Liver (tissue), 7 donors: ENCODE measurements at regions not wholly inside any gene's neighbourhood (a gene's known extent, or its start where the extent isn't known, plus 50 kb on each side); places are given as distances from the start of the nearest gene placed in this dataset.

ENCODE experiments used
- DNase-seq: peaks from one replicate; pipeline ENCODE4 v3.0.0-alpha.2; 2017; ENCODE audit warnings: low spot score
- H3K27ac ChIP-seq, 2 donors: one replicate each; pipeline ENCODE4 v1.7.0; 2013; ENCODE audit warnings: inconsistent platforms in 2 of 2, low read length in 2 of 2, control low read depth in 1 of 2, low read depth in 1 of 2, mild to moderate bottlenecking in 1 of 2
- H3K27me3 ChIP-seq, 4 donors: one replicate each; pipeline versions ENCODE4 v1.6.1 to v1.7.0; 2013; ENCODE audit warnings: low read length in 3 of 4, inconsistent platforms in 1 of 4, mild to moderate bottlenecking in 1 of 4, moderate library complexity in 1 of 4; ENCODE audit not compliant: control insufficient read depth in 4 of 4, insufficient read depth in 4 of 4
- H3K36me3 ChIP-seq, 4 donors: one replicate each; pipeline versions ENCODE4 v1.6.1 to v1.7.0; 2013; ENCODE audit warnings: low read length in 3 of 4, mild to moderate bottlenecking in 3 of 4, low read depth in 1 of 4, moderate library complexity in 1 of 4; ENCODE audit not compliant: control insufficient read depth in 4 of 4, insufficient read depth in 3 of 4
- H3K4me1 ChIP-seq, 4 donors: one replicate each; pipeline versions ENCODE4 v1.6.1 to v1.7.0; 2013; ENCODE audit warnings: low read length in 3 of 4, mild to moderate bottlenecking in 3 of 4, moderate library complexity in 1 of 4; ENCODE audit not compliant: control insufficient read depth in 4 of 4, insufficient read depth in 4 of 4
- H3K4me3 ChIP-seq, 3 donors: one replicate each; pipeline versions ENCODE4 v1.6.1 to v1.7.0; 2013; ENCODE audit warnings: low read length in 3 of 3, control low read depth in 1 of 3, low read depth in 1 of 3, mild to moderate bottlenecking in 1 of 3
- H3K9ac ChIP-seq, 2 donors: one replicate each; pipeline ENCODE4 v1.7.0; 2013; ENCODE audit warnings: low read length in 2 of 2, mild to moderate bottlenecking in 2 of 2, moderate library complexity in 2 of 2, control low read depth in 1 of 2, low read depth in 1 of 2
- H3K9me3 ChIP-seq, 4 donors: one replicate each; pipeline versions ENCODE4 v1.6.1 to v1.7.0; 2013; ENCODE audit warnings: low read length in 3 of 4; ENCODE audit not compliant: control insufficient read depth in 4 of 4
- EGR1 ChIP-seq, 2 donors: IDR thresholded peaks; 2 replicates each; pipeline ENCODE4 v1.6.1; 2016 to 2018; ENCODE audit warnings: antibody characterized with exemption in 2 of 2, low read depth in 2 of 2
- FOXA1 ChIP-seq: IDR thresholded peaks from 2 replicates; pipeline ENCODE4 v1.6.1; 2016; ENCODE audit warnings: antibody characterized with exemption
- FOXA2 ChIP-seq: IDR thresholded peaks from 2 replicates; pipeline ENCODE4 v1.6.1; 2016; ENCODE audit warnings: antibody characterized with exemption
- GABPA ChIP-seq, 2 donors: IDR thresholded peaks in 1 of 2; conservative IDR thresholded peaks in 1 of 2; 2 replicates each; pipeline ENCODE4 v1.6.1; 2016; ENCODE audit warnings: antibody characterized with exemption in 2 of 2, mild to moderate bottlenecking in 1 of 2, moderate library complexity in 1 of 2
- HNF4A ChIP-seq, 2 donors: conservative IDR thresholded peaks; 2 replicates each; pipeline ENCODE4 v1.6.1; 2016; ENCODE audit warnings: antibody characterized with exemption in 2 of 2, mild to moderate bottlenecking in 2 of 2
- HNF4G ChIP-seq: IDR thresholded peaks from 2 replicates; pipeline ENCODE4 v1.6.1; 2016; ENCODE audit warnings: antibody characterized with exemption
- JUND ChIP-seq, 2 donors: IDR thresholded peaks; 2 replicates each; pipeline ENCODE4 v1.6.1; 2016; ENCODE audit warnings: antibody characterized with exemption in 2 of 2
- NR2F2 ChIP-seq: IDR thresholded peaks from 2 replicates; pipeline ENCODE4 v1.6.1; 2016; ENCODE audit warnings: antibody characterized with exemption
- RAD21 ChIP-seq, 2 donors: IDR thresholded peaks; 2 replicates each; pipeline ENCODE4 v1.6.1; 2016; ENCODE audit warnings: antibody characterized with exemption in 2 of 2, mild to moderate bottlenecking in 2 of 2
- RXRA ChIP-seq, 2 donors: IDR thresholded peaks; 2 replicates each; pipeline ENCODE4 v1.6.1; 2017 to 2018; ENCODE audit warnings: antibody characterized with exemption in 2 of 2, mild to moderate bottlenecking in 1 of 2
- SP1 ChIP-seq: IDR thresholded peaks from 2 replicates; pipeline ENCODE4 v1.6.1; 2018; ENCODE audit warnings: antibody characterized with exemption, mild to moderate bottlenecking
- TAF1 ChIP-seq: conservative IDR thresholded peaks from 2 replicates; pipeline ENCODE4 v1.6.1; 2016; ENCODE audit warnings: antibody characterized with exemption, mild to moderate bottlenecking
- WGBS: extraction: QIAGEN DNeasy Blood & Tissue Kit; methylation state at CpG from one replicate; pipeline ENCODE4 v1.1.7; 2013; 5-methylcytosine and 5-hydroxymethylcytosine counted together
- TF ChIP-seq, protein P1 (sequence below): IDR thresholded peaks from 2 replicates; pipeline ENCODE4 v1.6.1; 2016; ENCODE audit warnings: antibody characterized with exemption
- TF ChIP-seq, protein P2 (sequence below): IDR thresholded peaks from 2 replicates; pipeline ENCODE4 v1.6.1; 2016; ENCODE audit warnings: antibody characterized with exemption, mild to moderate bottlenecking
- TF ChIP-seq, protein P3 (sequence below): IDR thresholded peaks from 2 replicates; pipeline ENCODE4 v1.6.1; 2016; ENCODE audit warnings: antibody characterized with exemption
- TF ChIP-seq, protein P4 (sequence below): IDR thresholded peaks from 2 replicates; pipeline ENCODE4 v1.6.1; 2016; ENCODE audit warnings: antibody characterized with exemption
- donor health status: healthy.
- donor health status: healthy.
- donor health status: healthy.
- donor health status: healthy.

DNA sequence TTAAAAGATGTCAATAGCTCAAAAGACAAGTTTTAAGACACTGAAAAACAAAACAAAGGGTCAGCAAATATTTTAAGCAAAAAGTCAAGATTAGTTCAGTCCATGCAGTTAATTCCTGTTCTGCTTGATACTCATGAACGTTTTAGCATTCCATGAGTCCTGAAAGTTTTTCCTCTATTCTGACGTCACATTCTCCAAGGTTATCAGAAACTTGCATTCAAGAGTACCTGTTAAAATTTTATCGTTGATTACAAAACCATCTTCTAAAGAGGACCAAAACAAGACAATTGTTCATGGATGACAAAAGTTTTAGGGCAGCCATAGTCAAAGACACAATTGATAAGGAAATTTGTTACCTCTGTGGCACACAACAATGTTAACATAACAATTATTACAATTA lies 52.5 kb upstream of the VOPP1 start:
- Histone ChIP-seq H3K9me3 (no peaks in the 10 kb centered on the region), H3K27ac (no peak overlapping the region), H3K27me3 (peaks cover 0 to 2% (median 1%) of the 10 kb centered on the region in 4 donors), H3K9ac (no peak overlapping the region), H3K4me3 (no peak overlapping the region), H3K36me3 (no peaks in the 10 kb centered on the region), H3K4me1 (no peaks in the 10 kb centered on the region)
- 71% methylated on average over 3 of the region's 3 CpGs for WGBS
- TF ChIP-seq RAD21 (IDR thresholded peaks at IDR 0.05) (no peak), EGR1 (IDR thresholded peaks at IDR 0.05; ENCODE audit: low read depth in 2 of 2) (no peak), JUND (IDR thresholded peaks at IDR 0.05) (no peak), FOXA1 (no peak), NR2F2 (no peak), SP1 (no peak)
- TF ChIP-seq, protein P1, sequence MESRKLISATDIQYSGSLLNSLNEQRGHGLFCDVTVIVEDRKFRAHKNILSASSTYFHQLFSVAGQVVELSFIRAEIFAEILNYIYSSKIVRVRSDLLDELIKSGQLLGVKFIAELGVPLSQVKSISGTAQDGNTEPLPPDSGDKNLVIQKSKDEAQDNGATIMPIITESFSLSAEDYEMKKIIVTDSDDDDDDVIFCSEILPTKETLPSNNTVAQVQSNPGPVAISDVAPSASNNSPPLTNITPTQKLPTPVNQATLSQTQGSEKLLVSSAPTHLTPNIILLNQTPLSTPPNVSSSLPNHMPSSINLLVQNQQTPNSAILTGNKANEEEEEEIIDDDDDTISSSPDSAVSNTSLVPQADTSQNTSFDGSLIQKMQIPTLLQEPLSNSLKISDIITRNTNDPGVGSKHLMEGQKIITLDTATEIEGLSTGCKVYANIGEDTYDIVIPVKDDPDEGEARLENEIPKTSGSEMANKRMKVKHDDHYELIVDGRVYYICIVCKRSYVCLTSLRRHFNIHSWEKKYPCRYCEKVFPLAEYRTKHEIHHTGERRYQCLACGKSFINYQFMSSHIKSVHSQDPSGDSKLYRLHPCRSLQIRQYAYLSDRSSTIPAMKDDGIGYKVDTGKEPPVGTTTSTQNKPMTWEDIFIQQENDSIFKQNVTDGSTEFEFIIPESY = no peak
- no peak for DNase-seq

DNA sequence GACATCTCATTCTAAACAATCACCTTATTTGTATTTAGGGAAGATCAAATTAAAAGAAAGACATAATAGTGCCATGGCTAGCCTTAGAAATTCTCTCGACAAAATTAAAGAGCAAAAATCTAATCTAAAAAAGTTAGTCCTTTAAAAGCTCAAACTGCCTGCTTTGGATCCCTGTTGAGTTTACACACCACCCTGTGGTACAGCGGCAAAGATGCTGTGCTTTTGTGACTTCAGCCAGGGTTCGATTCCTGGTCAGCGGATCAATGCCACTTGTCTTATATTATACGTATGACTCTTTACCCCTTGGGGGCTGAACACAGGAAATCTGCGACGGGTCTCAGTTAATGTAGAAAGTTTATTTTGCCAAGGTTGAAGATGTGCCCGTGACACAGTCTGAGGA lies 51.3 kb upstream of the VOPP1 start:
- Histone ChIP-seq H3K4me1 (no peaks in the 10 kb centered on the region), H3K36me3 (no peaks in the 10 kb centered on the region), H3K27ac (no peak overlapping the region), H3K9me3 (peaks cover 0 to 4% (median 1%) of the 10 kb centered on the region in 4 donors), H3K9ac (no peak overlapping the region), H3K27me3 (peaks cover 0 to 2% (median 0%) of the 10 kb centered on the region in 4 donors), H3K4me3 (no peak overlapping the region)
- DNase-seq = no peak
- 91% methylated on average over 8 of the region's 8 CpGs for WGBS
- TF ChIP-seq, protein P2, sequence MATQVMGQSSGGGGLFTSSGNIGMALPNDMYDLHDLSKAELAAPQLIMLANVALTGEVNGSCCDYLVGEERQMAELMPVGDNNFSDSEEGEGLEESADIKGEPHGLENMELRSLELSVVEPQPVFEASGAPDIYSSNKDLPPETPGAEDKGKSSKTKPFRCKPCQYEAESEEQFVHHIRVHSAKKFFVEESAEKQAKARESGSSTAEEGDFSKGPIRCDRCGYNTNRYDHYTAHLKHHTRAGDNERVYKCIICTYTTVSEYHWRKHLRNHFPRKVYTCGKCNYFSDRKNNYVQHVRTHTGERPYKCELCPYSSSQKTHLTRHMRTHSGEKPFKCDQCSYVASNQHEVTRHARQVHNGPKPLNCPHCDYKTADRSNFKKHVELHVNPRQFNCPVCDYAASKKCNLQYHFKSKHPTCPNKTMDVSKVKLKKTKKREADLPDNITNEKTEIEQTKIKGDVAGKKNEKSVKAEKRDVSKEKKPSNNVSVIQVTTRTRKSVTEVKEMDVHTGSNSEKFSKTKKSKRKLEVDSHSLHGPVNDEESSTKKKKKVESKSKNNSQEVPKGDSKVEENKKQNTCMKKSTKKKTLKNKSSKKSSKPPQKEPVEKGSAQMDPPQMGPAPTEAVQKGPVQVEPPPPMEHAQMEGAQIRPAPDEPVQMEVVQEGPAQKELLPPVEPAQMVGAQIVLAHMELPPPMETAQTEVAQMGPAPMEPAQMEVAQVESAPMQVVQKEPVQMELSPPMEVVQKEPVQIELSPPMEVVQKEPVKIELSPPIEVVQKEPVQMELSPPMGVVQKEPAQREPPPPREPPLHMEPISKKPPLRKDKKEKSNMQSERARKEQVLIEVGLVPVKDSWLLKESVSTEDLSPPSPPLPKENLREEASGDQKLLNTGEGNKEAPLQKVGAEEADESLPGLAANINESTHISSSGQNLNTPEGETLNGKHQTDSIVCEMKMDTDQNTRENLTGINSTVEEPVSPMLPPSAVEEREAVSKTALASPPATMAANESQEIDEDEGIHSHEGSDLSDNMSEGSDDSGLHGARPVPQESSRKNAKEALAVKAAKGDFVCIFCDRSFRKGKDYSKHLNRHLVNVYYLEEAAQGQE = no peak
- TF ChIP-seq RXRA (IDR thresholded peaks at IDR 0.05) (no peak), HNF4A (conservative IDR thresholded peaks at IDR 0.05) (no peak), SP1 (no peak), EGR1 (IDR thresholded peaks at IDR 0.05; ENCODE audit: low read depth in 2 of 2) (no peak)

DNA sequence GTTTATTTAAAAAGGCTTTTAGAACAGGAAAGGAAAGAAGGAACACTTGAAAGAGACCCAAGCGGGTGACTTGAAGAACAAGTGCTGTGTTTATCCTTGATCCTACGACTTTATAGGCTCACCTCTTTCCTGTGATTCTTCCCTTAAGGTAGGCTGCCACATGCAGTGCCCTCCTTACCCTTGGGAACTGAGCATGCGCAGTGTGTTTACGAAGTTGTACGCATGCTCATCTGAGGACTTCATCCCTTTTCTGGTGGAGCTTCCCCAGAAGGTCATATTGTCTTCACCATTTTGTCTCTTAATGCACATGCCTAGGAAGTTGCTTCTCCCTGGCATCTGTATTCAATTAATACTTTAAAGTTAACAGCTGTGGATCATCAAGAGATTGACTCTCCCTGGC lies 49.9 kb upstream of the VOPP1 start:
- whole genome bisulfite sequencing = 82% methylated on average over 5 of the region's 5 CpGs
- Histone ChIP-seq H3K4me1 (no peaks in the 10 kb centered on the region), H3K9me3 (peaks cover 0 to 4% (median 1%) of the 10 kb centered on the region in 4 donors), H3K27me3 (peaks cover 0 to 2% (median 0%) of the 10 kb centered on the region in 4 donors), H3K27ac (no peak overlapping the region), H3K9ac (no peak overlapping the region), H3K36me3 (no peaks in the 10 kb centered on the region), H3K4me3 (no peak overlapping the region)
- TF ChIP-seq, protein P2 = no peak
- TF ChIP-seq RXRA (IDR thresholded peaks at IDR 0.05) (no peak), TAF1 (no peak), HNF4G (no peak), EGR1 (IDR thresholded peaks at IDR 0.05; ENCODE audit: low read depth in 2 of 2) (no peak), SP1 (no peak), FOXA1 (no peak), JUND (IDR thresholded peaks at IDR 0.05) (no peak), GABPA (IDR thresholded peaks at IDR 0.05 in 1 of 2, conservative IDR thresholded peaks at IDR 0.05 in 1 of 2) (no peak), RAD21 (IDR thresholded peaks at IDR 0.05) (no peak), FOXA2 (no peak)
- TF ChIP-seq, protein P3, sequence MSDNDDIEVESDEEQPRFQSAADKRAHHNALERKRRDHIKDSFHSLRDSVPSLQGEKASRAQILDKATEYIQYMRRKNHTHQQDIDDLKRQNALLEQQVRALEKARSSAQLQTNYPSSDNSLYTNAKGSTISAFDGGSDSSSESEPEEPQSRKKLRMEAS = no peak
- TF ChIP-seq, protein P4, sequence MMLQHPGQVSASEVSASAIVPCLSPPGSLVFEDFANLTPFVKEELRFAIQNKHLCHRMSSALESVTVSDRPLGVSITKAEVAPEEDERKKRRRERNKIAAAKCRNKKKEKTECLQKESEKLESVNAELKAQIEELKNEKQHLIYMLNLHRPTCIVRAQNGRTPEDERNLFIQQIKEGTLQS = no peak
- TF ChIP-seq, protein P1 = no peak
- DNase-seq = no peak
